ENCODE measurements at regions not wholly inside any gene's neighbourhood (a gene's known extent, or its start where the extent isn't known, plus 50 kb on each side); places are given as distances from the start of the nearest gene placed in this dataset.
"Not testable (repeated sequence)": the region's sequence is repeated elsewhere in the genome, so short reads cannot be mapped to it uniquely, and the experiment has no call there.

GRCh38 chr1:194860248-194861201 lies 1674.1 kb upstream of the B3GALT2 start:
- POLR2A ChIA-PET = no interaction called here
- H3K9ac ChIP-seq (ENCODE audit: control insufficient read depth, insufficient read depth, low read length) = no peak overlapping the region
- no TSS peak for BruUV-seq (replicated peaks)

GRCh38 chr1:194859481-194860154 lies 1673.2 kb upstream of the B3GALT2 start:
- H3K27me3 ChIP-seq (replicated peaks in 1 of 2; ENCODE audit: control insufficient read depth in 2 of 2, insufficient read depth in 2 of 2, low read length in 1 of 2); POLR2A ChIA-PET; DNase-seq (ENCODE audit: low read depth, low spot score); H3K27ac ChIP-seq (ENCODE audit: control insufficient read depth, insufficient read depth); CTCF ChIA-PET; H3K4me2 ChIP-seq (ENCODE audit: control insufficient read depth, insufficient read depth); H3K79me2 ChIP-seq (ENCODE audit: control insufficient read depth, insufficient read depth, low read length); FAIRE-seq; BruUV-seq (replicated peaks); H3K4me3 ChIP-seq; ATAC-seq; RAD21 ChIA-PET (ENCODE audit: unreplicated experiment); H3K4me1 ChIP-seq (ENCODE audit: control insufficient read depth, insufficient read depth, low read length); H4K20me1 ChIP-seq (ENCODE audit: control insufficient read depth, insufficient read depth); H2AFZ ChIP-seq (ENCODE audit: control insufficient read depth, low read depth, low read length); in situ Hi-C loops (cut with MboI); H3K9me3 ChIP-seq (replicated peaks; ENCODE audit: control insufficient read depth, insufficient read depth, low read length); H3K9ac ChIP-seq (ENCODE audit: control insufficient read depth, insufficient read depth, low read length); H3K36me3 ChIP-seq (ENCODE audit: control insufficient read depth in 2 of 2, insufficient read depth in 2 of 2, low read length in 1 of 2); intact Hi-C loops (cut with micrococcal nuclease; ENCODE audit: unreplicated experiment); SMC1A ChIA-PET (ENCODE audit: uncharacterized antibody, unreplicated experiment): not testable (repeated sequence)
- 62% methylated on average over 17 of the region's 17 CpGs for WGBS (ENCODE audit: insufficient coverage, insufficient replicate concordance, low lambda C conversion rate, missing lambda C conversion rate)

More at GRCh38 chr1:194860248-194861201, 1674.1 kb upstream of the B3GALT2 start:
- Histone ChIP-seq H4K20me1 (ENCODE audit: control insufficient read depth, insufficient read depth) (no peaks in the 10 kb centered on the region), H3K4me2 (ENCODE audit: control insufficient read depth, insufficient read depth) (no peak overlapping the region), H3K27me3 (replicated peaks in 1 of 2; ENCODE audit: control insufficient read depth in 2 of 2, insufficient read depth in 2 of 2, low read length in 1 of 2) (no peaks in the 10 kb centered on the region), H3K79me2 (ENCODE audit: control insufficient read depth, insufficient read depth, low read length) (no peaks in the 10 kb centered on the region), H3K36me3 (ENCODE audit: control insufficient read depth in 2 of 2, insufficient read depth in 2 of 2, low read length in 1 of 2) (no peaks in the 10 kb centered on the region), H3K4me3 (no peak overlapping the region), H3K9me3 (replicated peaks; ENCODE audit: control insufficient read depth, insufficient read depth, low read length) (no peaks in the 10 kb centered on the region; the same call in 2 of the 3 replicates), H3K4me1 (ENCODE audit: control insufficient read depth, insufficient read depth, low read length) (no peaks in the 10 kb centered on the region; the same call in 1 of the 2 replicates), H2AFZ (ENCODE audit: control insufficient read depth, low read depth, low read length) (no peak overlapping the region), H3K27ac (ENCODE audit: control insufficient read depth, insufficient read depth) (no peak overlapping the region)
- 50% methylated on average over 10 of the region's 10 CpGs for WGBS (ENCODE audit: insufficient coverage, insufficient replicate concordance, low lambda C conversion rate, missing lambda C conversion rate)
- ChIA-PET CTCF (no interaction called here), SMC1A (ENCODE audit: uncharacterized antibody, unreplicated experiment) (no interaction called here), RAD21 (ENCODE audit: unreplicated experiment) (no interaction called here)
- ATAC-seq = no peak
- in situ Hi-C loops (cut with MboI) (no loop called here), intact Hi-C loops (cut with micrococcal nuclease; ENCODE audit: unreplicated experiment) (no loop called here)
- TF ChIP-seq JUND (IDR thresholded peaks at IDR 0.05; ENCODE audit: low read depth, low read length) (no peak), ZBTB11 (CRISPR knock-in tag; IDR thresholded peaks at IDR 0.05) (no peak), SMAD5 (IDR thresholded peaks at IDR 0.05; ENCODE audit: low read depth) (no peak), MAX (IDR thresholded peaks at IDR 0.05; ENCODE audit: low read depth, low read length) (no peak), NR2C2 (IDR thresholded peaks at IDR 0.05; ENCODE audit: borderline replicate concordance, control insufficient read depth, insufficient read length, low read depth) (no peak)
- FAIRE-seq = no peak
- no peak for DNase-seq (ENCODE audit: low read depth, low spot score)
